Right lobe of liver (tissue), 6 donors: ENCODE measurements at regions not wholly inside any gene's neighbourhood (a gene's known extent, or its start where the extent isn't known, plus 50 kb on each side); places are given as distances from the start of the nearest gene placed in this dataset.

Source experiments
- ATAC-seq, 4 donors: fragments of 200-7000 bp; cut with Tn5 transposase; one replicate each; pipeline ENCODE4 v1.9.1; 2020; ENCODE audit warnings: mild to moderate bottlenecking in 4 of 4, moderate library complexity in 4 of 4
- DNase-seq, 3 donors: peaks; one replicate each; pipeline ENCODE4 v3.0.0-alpha.2; 2020
- H3K27ac ChIP-seq, 3 donors: fragments of 200-600 bp; one replicate each; pipeline ENCODE4 v1.8.0; 2022
- H3K27me3 ChIP-seq, 2 donors: fragments of 200-600 bp; one replicate each; pipeline ENCODE4 v1.8.0; 2022
- H3K36me3 ChIP-seq, 4 donors: fragments of 200-600 bp; sonication (generic) in 1 of 4; one replicate each; pipeline versions ENCODE4 v1.5.1 to v1.8.0; 2017 to 2022; ENCODE audit warnings: control low read depth in 1 of 4
- H3K4me1 ChIP-seq, 4 donors: fragments of 200-600 bp; sonication (generic) in 1 of 4; one replicate each; pipeline versions ENCODE4 v1.5.1 to v1.8.0; 2017 to 2022; ENCODE audit warnings: control low read depth in 1 of 4
- H3K4me3 ChIP-seq, 3 donors: fragments of 200-600 bp; one replicate each; pipeline ENCODE4 v1.8.0; 2022
- H3K9me3 ChIP-seq, 4 donors: fragments of 200-600 bp; sonication (generic) in 1 of 4; one replicate each; pipeline versions ENCODE4 v1.5.1 to v1.8.0; 2017 to 2022; ENCODE audit warnings: control low read depth in 1 of 4
- CTCF ChIP-seq, 4 donors: fragments of 200-600 bp in 3 of 4; fragments of 450-650 bp in 1 of 4; IDR thresholded peaks; one replicate each; pipeline versions ENCODE4 v1.5.1 to v1.8.0; 2016 to 2022; ENCODE audit warnings: antibody characterized with exemption in 4 of 4, mild to moderate bottlenecking in 2 of 4
- POLR2A ChIP-seq: fragments of 450-650 bp; IDR thresholded peaks from one replicate; pipeline ENCODE4 v1.6.1; 2017; ENCODE audit warnings: antibody characterized with exemption, mild to moderate bottlenecking
- WGBS: methylation state at CpG from one replicate; pipeline ENCODE4 v1.1.6; 2018; ENCODE audit warnings: low coverage, low lambda C conversion rate; ENCODE audit not compliant: insufficient coverage; ENCODE audit errors: missing lambda C conversion rate; 5-methylcytosine and 5-hydroxymethylcytosine counted together
- intact Hi-C, 2 donors: fragments of 100-400 bp; cut with DNase I; formaldehyde crosslinking; loops; one replicate each; pipeline versions ENCODE4 v1.11.2 to v1.14.1; 2022
- donor health status: DM: no; HTN: yes; CAD: no.
- donor health status: DM: no; HTN: no; CAD: no.
- donor health status: DM: no; HTN: no; CAD: no.
- donor health status: DM: no; HTN: yes; CAD: no.
- donor health status: DM: no; HTN: yes; CAD: no.

DNA sequence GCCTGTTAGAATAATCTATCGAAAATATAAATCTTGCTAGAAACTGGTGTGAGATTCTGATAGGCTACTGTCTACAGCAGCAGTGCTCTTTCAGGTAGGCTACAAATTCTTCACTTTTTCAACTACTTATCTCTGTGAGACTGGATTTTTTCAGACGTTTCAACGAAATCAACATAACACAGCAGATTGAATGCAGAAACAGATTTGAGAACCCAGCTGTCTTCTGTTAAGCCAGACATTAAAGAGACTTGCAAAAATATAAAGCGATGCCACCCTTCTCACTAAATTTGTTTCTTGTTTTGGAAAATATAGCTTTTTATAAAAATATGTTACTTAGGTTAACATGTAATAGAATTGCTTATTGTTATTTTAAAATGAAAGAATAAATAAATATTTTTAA, 140.6 kb upstream of the PHACTR1 start:
- H3K4me1 ChIP-seq: no peaks in the 10 kb centered on the region
- no peak overlapping the region for H3K4me3 ChIP-seq
- no peak for ATAC-seq
- WGBS: 74% methylated on average over 4 of the region's 4 CpGs
- H3K27ac ChIP-seq: no peak overlapping the region
- TF ChIP-seq CTCF (IDR thresholded peaks at IDR 0.05): no peak
- intact Hi-C loops: no loop called here
- DNase-seq: no peak
- H3K36me3 ChIP-seq: no peaks in the 10 kb centered on the region
- H3K9me3 ChIP-seq: no peaks in the 10 kb centered on the region
- no peaks in the 10 kb centered on the region for H3K27me3 ChIP-seq

- 94% methylated on average over 2 of the region's 2 CpGs for WGBS
- Histone ChIP-seq H3K27me3 (no peaks in the 10 kb centered on the region), H3K27ac (no peak overlapping the region), H3K4me1 (no peaks in the 10 kb centered on the region), H3K36me3 (no peaks in the 10 kb centered on the region), H3K4me3 (no peak overlapping the region), H3K9me3 (no peaks in the 10 kb centered on the region)
- TF ChIP-seq POLR2A (no peak), CTCF (IDR thresholded peaks at IDR 0.05) (no peak)
- ATAC-seq (no peak), DNase-seq (no peak)
- intact Hi-C loops: no loop called here
These were observed 140.2 kb upstream of the PHACTR1 start for GRCh38 chr6:12576389-12576788.

GRCh38 chr6:12577124-12577850, 139.3 kb upstream of the PHACTR1 start:
- Histone ChIP-seq H3K36me3 (no peaks in the 10 kb centered on the region), H3K9me3 (no peaks in the 10 kb centered on the region), H3K27me3 (no peaks in the 10 kb centered on the region), H3K27ac (no peak overlapping the region), H3K4me1 (no peaks in the 10 kb centered on the region), H3K4me3 (no peak overlapping the region)
- DNase-seq: no peak
- 62% methylated on average over 3 of the region's 8 CpGs for WGBS
- no peak for TF ChIP-seq CTCF (IDR thresholded peaks at IDR 0.05)
- no peak for TF ChIP-seq POLR2A
- no peak for ATAC-seq
- intact Hi-C loops: no loop called here

DNA sequence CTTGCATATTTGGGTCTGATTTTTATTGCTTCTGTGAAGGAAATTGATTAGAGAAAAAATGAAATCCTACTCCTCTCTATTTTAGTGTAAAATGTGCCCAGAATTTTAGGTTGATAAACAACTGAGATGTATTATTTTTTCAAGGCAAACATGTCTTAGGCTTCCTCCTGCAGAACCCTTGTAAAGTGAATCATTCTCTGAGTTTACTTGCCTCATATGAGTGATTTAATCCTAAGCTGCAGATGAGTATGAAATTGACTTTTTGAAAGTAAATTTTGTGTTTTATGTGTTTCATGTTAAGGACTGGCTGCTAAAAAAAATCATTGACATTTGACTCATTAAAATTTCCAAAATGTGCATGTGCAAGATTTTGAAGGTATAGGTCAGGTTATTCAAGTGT, 138.5 kb upstream of the PHACTR1 start:
- DNase-seq: no peak
- Histone ChIP-seq H3K27me3 (no peaks in the 10 kb centered on the region), H3K36me3 (no peaks in the 10 kb centered on the region), H3K4me3 (no peak overlapping the region), H3K27ac (no peak overlapping the region), H3K9me3 (no peaks in the 10 kb centered on the region), H3K4me1 (no peaks in the 10 kb centered on the region)
- TF ChIP-seq CTCF (IDR thresholded peaks at IDR 0.05): no peak
- intact Hi-C loops: no loop called here
- ATAC-seq: no peak

DNA sequence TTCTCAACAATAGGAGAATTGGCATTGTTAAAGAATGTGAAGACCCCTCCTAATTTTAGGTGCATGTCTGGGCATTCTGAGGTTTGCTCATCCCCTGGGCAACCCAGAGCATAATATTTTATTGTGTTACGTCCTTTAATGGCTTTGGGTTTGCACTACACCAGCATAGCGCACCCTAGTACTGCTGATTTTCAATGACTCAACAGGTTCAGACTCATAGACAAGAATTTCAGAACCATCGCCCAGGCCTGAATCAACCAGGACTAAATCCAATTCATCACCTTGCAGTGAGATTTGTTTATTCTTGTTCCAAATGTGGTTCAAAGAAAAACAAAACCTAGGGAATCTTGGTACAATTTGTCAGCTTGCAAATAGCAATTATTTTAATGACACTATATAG, 137.8 kb upstream of the PHACTR1 start:
- whole genome bisulfite sequencing: 93% methylated on average over 3 of the region's 3 CpGs

More for the DNA sequence above, 137.8 kb upstream of the PHACTR1 start:
- Histone ChIP-seq H3K36me3 (no peaks in the 10 kb centered on the region), H3K4me1 (no peaks in the 10 kb centered on the region), H3K27ac (no peak overlapping the region), H3K4me3 (no peak overlapping the region), H3K9me3 (no peaks in the 10 kb centered on the region), H3K27me3 (no peaks in the 10 kb centered on the region)
- intact Hi-C loops: no loop called here
- ATAC-seq: no peak
- DNase-seq: no peak
- TF ChIP-seq CTCF (IDR thresholded peaks at IDR 0.05): no peak
- TF ChIP-seq POLR2A: no peak
